GM18507 (cell line): ENCODE measurements at regions not wholly inside any gene's neighbourhood (a gene's known extent, or its start where the extent isn't known, plus 50 kb on each side); places are given as distances from the start of the nearest gene placed in this dataset.
"Not testable (repeated sequence)": the region's sequence is repeated elsewhere in the genome, so short reads cannot be mapped to it uniquely, and the experiment has no call there.

Experiments used
- DNase-seq: peaks from one replicate; pipeline ENCODE4 v3.0.0; 2011; ENCODE audit warnings: low read depth; ENCODE audit not compliant: insufficient read length; ENCODE audit errors: extremely low spot score
- FAIRE-seq: peaks from 2 replicates; lab custom pipeline; 2011; peaks lifted over from hg19 to GRCh38; lab: Jason Lieb, UNC

DNA sequence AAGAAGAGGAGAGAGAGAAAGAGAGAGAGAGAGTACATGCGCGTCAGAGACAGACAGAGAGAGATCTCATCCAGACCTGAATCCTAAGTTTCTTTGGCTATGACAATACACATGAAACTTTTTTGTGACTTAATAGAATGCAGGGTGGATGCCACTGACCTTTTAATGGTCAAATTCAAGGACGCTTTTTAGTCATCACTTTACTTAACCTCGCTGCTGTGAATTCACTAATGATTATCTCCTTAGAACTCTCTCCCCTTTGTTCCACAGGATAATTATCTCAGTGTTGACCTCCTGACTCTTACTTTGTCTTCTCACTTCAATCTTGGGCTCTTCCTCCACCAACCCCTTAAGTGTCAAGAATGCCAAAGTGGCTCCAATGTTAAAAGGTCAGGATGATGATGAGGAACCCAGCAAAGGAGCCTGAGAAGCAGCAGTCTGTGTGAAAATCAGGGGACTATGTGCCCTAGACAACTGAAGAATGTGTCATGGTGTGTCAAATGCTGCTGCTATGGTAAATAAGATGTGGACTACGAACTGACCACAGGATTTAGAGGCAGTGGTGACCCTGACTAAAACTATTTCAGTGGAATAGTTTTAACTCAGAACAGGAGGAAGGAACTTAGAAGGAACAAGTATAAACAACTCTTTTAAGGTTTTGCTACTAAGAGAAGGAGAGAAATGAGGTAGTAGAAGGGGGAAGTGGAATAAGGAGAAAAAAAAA lies 382.1 kb downstream of the ZEB2 start:
- no peak for DNase-seq
- FAIRE-seq, result no peak

DNA sequence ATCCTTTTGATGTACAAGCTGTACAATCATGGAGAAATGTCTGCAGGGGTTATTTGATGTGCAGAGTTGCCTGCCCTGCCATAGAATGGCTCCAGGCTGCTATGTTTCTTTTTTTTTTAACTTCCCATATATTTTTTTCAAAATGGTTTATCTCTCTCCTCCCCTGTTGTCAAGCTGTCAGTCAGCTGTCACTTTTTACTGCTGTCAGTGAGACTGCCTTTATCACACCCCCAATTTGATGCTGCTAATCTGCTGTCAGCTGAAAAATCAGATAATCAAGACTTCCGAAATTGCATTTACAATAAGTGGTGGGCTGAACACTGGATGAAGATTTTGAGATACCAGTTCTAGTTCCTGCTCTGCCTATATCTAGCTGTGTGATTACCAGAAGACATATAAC lies 382.6 kb downstream of the ZEB2 start:
- FAIRE-seq (no peak), DNase-seq (no peak)

DNA sequence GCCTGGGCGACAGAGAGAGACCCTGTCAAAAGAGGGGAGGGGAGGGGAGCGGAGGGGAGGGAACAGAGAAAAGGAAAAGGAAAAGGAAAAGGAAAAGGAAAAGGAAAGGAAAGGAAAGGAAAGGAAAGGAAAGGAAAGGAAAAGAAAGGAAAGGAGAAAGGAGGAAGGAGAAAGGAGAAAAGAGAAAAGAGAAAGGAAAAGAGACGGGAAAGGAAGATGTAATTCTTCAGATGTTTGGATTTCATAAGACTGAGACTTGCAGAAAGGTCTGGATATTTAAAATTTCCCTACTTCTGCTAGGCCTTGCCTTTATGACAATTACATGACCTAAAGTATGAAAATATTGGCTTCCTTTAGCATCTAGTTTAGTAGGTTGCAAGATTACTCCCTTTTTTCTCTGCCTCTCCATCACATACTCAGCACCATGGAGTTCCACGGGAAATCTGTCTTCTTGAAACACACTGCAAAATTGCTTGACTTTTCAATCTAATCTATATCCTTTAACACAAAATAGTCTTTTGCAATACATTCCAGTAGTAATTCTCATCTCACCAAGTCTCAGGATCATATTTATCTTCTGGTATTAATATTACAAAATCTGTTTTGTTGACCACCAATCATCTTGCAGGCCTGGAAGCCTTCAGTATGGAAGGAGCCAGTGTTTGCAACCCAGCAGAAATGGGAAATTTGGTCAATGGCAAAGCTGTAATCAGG lies 383.5 kb downstream of the ZEB2 start:
- FAIRE-seq (no peak), DNase-seq (no peak)

DNA sequence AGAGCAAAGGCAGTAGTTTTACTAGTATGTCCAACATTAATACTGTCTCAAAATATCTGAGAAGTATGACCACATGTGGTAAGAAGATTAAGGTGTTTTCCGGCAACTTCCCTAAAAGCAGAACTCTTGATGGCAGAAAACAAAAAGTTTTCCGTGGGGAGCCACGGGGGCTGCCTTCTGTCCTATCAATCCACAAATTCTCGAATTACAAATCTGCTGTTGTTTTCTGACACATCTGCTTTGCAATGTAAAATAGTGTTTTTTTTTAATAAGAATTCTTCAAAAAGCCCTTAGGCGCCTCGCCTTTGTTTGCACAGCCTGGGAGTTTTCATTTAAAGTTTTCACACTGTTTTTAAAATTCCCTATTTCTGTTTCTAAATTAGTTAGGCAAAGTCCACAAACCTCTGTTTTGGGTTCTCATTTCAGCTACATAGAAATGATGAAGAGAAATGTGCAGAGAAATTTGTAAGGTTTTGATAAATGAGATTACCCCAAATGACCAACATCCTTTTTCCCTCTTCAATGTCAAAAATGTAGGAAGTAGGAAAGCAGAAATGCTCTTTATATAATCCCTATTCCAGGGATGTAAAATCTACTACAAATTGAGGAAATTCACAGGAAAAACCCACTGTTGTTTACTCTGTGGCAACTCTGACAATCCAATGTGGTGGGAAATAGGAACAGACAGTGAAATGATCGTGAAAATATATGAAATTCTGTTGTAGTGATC lies 385.8 kb downstream of the ZEB2 start:
- DNase-seq (no peak), FAIRE-seq (no peak)

DNA sequence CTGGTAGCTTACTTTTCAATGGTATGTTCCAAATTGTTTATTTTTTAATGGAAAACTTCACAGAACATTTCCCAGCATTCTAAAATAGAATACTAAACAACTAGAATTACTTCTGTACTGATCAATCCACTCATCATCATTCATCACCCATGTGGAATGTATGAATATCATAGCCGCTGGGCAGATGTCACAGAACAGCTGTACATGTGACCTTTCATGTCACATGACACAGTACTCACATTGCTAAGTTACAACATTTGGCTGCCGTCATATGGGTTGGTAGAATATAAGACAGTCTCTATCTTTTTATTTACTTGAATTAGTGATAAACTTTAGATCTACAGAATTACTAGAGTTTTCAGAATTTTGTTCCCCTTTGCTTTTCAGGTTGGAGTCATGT lies 387.6 kb downstream of the ZEB2 start:
- no peak for FAIRE-seq
- no peak for DNase-seq

DNA sequence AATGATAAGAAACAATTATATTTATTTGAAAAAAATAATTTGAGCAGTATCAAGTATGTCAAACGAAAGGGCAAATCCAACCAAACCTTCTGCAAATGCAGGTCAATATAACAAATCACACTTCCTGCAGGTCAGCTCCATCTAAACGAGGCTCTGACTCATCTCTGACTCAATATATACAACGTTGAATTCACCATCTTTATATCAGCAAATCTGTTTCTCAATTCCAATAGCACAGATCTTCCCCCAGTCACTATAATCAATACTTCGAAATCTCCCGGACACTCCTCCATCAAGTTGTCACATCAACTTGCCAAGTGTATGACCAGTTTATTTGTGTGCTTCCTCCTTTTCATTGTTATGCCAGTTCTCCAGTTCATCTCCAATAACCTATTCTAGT lies 388.9 kb downstream of the ZEB2 start:
- DNase-seq (no peak), FAIRE-seq (no peak)

DNA sequence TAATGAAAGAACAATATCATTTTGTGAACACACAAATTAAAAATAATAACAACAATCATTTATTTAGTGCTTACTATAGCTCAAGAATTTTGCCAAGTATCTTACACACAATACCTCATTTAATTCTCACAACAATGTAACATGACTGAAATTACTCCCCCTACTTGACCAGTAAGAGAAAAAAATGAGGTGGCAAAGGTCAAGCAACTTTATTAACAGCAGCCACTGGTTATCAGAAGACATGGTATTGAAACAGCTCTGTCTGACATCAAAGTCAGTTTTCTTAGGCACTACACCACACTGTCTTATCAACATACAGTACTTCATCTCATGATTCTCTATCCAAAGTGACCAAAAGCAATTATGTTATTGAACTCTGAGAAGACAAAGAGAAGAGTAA lies 389.4 kb downstream of the ZEB2 start:
- no peak for FAIRE-seq
- DNase-seq, result no peak

DNA sequence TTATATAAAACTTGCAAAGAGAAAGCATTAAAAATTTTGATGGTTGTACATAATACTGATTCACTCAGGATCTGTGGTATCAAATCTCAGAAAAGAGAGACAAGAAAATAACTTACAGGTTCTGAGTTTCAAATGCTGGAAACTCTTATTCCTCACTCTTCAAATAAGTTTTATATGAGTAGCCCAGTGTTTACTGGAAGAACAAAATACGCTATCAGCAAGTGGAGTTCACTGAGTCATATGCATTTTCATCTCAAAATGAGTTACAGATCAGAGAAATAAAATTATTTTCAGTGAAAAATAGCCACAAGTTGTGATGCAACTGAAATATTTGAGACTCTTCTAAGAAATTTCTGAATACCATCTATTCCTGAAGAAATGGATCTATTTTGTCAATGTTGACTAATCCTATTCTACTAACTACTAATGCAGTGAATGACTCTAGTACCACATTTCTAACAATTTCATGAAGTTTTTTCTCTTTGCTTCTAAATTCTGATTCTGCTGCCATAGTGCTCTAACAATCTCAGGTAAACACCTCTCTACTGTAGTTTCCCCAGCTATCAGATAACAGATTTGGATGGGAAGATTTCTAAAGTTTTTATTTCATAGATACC lies 391.7 kb downstream of the ZEB2 start:
- DNase-seq (no peak), FAIRE-seq (peak; percentile 18)

DNA sequence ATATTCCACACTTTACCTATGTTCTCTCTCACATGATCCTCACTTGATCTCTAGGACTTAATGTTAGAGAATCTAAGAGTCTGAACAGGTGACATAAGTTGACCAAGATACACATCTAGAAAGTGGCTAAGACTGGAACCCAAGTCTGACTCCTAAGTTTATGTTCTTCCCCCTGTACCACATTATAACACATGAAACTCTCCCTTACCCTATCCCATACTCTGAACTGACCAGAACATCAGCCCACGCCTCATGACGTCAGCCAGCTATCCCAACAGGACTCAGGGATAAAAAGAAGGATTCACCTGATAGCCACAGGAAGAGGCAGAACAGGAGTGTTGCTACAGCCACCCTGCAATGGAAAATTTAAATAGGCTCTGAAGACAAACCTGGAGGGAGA lies 392.2 kb downstream of the ZEB2 start:
- DNase-seq (no peak), FAIRE-seq (no peak)

DNA sequence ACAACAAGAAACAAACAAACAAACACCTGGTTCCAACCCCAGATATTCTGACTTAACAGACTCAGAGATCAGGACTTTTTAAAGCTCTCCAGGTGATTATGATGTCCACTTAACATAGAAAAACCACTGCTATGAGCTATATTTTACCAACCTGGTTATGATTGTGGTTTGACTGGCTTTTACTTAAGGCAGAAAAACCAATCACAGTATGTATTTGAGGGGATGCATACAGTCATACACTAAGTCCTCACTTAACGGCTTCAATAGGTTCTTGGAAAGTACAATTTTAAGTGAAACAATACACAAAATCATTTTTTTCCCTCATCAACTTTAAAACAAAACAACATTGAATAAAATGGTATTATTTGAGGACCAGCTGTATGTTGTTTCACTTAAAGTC lies 393.6 kb downstream of the ZEB2 start:
- no peak for FAIRE-seq
- DNase-seq, result no peak

DNA sequence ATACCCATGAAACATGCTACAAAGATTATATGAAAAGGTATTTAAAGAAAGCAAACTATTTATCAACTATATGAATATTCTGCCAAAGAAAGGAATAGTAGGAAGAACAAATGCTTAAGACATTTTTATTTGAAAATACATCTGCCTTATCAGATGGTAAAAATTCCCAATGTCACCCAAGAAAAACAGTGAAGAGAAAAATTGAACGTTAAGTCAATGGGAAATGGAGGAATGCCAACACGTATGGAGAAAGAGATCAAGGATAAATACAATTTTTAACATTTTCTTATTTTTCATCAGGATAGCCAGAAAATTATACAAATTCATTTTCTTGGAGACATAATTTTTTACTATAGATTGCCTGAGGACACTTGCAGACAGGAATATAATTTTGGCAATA lies 394.2 kb downstream of the ZEB2 start:
- no peak for DNase-seq
- FAIRE-seq, result no peak

DNA sequence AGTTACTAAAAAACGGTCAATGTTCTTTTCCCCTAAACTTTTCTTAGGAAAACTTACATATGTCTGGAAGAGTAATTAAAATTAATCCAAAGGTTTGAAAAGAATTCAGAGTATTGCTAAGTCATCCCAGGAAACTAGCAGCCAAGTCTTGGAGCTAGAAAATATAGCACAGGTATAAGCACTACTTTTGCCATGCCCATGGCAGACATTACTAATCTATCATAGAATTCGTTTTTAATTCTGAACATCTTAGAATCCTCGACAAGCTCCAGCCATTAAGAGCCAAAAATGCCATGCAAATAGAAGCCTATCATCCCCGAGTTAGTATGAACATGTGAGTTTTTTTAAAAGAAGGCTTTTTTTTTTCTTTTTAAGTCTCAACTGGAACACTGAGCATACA lies 395.0 kb downstream of the ZEB2 start:
- FAIRE-seq, result no peak
- DNase-seq, result no peak

DNA sequence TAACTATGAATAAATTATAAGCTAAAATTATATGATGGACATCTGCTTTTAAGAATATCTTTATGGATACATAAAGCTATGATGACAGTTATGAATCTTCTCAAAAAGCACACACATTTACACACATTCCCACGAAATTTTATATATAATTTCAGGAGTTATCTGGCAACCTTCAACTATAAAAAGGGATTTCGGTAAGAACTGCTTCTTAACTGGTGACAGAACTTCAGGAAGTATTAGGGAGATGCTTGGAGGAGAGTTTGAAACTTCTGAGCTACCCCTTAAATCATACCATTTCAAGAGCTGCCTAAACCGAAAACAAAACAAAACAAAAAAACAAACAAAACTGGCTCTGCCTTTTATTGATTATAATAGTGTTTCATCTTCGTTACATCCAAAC lies 399.4 kb downstream of the ZEB2 start:
- no peak for FAIRE-seq
- no peak for DNase-seq

DNA sequence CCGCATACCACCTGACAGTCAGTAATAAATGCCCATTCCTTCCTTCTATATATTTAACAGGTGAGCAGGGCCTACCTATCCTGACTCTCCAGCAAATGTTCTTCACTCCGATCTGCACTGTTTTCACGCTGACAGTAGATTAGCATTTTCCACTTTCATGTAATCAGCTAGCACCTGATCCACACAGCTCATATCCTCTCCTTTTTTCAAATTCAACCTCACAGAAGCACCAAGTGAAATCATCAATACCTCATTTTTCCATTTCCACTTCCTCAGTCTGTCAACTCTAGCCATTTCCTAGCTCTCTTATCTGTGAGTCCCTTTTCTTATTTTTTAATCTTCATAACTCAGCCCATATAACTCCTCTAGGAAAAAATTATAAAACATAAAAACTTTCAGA lies 402.8 kb downstream of the ZEB2 start:
- DNase-seq (no peak), FAIRE-seq (no peak)

DNA sequence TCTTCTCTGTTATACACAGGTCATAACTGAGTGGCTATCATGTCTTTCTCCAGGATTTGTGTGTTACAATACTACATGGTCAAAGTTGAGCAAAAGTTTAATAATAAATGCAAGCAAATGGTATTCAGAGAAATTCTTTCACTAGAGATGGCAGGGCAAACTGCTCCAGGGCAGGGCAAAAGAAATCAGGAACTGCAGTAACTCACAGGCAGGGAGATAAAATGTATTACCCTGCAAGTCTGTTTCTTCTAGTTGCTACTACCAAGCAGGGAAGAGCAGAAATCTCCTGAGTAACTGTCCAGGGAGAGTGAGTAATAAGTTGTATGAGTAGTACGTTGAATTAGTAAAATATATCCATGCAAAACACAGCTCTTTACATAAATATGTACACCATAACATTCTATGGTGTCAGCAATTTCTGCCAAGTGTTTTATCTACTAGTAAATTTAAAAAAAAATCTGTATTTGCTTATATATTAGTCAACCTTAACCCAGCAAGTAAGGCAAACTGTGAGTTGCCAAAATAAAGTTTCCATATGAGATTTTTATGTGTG lies 404.1 kb downstream of the ZEB2 start:
- FAIRE-seq, result no peak
- DNase-seq, result no peak

DNA sequence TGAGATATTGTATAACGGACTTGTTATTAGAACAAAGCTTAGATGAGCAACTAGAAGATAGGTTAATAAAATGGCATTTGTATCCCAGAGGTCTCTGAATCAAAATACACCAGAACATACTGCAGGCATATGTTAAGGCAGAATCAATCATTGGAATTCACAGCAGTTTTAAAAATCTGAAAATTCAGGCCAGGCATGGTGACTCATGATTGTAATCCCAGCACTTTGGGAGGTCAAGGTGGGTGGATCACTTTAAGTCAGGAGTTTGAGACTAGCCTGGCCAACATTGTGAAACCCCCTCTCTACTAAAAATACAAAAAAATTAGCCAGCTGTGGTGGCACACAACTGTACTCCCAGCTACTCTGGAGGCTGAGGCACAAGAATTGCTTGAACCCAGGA lies 405.2 kb downstream of the ZEB2 start:
- no peak for DNase-seq
- no peak for FAIRE-seq

DNA sequence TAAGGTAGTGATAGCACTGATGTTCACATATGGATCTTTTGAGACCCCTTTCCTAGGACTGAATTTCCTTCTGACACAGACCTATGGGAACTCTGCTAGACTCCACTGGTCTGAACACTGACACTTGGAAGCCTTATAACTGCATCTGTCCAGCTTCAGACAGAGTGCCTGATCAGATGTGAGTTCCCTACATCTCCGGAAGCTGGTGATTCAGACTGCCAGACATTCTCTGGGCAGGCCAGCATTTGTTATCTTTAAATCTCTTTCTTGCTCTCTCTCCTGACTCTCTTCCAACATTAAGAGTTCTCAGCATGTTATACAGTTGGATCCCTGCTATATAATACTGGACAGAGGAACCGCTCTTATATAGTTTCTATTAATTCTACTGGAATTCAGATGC lies 408.5 kb downstream of the ZEB2 start:
- no peak for DNase-seq
- FAIRE-seq, result no peak

DNA sequence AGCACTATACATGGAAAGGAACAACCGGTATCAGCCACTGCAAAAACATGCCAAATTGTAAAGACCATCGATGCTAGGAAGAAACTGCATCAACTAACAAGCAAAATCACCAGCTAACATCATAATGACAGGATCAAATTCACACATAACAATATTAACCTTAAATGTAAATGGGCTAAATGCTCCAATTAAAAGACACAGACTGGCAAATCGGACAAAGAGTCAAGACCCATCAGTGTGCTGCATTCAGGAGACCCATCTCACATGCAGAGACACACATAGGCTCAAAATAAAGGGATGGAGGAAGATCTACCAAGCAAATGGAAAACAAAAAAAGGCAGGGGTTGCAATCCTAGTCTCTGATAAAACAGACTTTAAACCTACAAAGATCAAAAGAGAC lies 413.8 kb downstream of the ZEB2 start:
- not testable (repeated sequence) for FAIRE-seq

DNA sequence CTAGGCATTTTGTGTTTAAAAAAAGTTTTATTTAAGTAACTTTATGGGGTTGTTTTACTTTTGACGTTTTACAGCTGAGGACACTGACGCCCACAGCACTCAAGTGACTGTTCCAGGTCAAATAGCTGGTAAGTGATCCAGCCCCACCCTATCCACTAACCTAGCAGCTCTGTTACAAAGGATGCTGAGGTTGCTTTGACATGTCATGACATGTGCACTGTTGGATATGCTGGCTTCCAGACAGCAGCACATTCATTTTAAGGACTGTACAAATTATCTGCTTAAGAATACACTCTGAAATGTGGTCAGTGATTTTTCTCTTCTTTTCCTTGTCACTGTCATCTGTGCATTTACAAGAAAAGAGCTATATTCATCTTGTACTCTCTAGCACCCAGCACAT lies 417.5 kb downstream of the ZEB2 start:
- DNase-seq, result no peak
- FAIRE-seq, result no peak

More for the DNA sequence above, 413.8 kb downstream of the ZEB2 start:
- not testable (repeated sequence) for DNase-seq

DNA sequence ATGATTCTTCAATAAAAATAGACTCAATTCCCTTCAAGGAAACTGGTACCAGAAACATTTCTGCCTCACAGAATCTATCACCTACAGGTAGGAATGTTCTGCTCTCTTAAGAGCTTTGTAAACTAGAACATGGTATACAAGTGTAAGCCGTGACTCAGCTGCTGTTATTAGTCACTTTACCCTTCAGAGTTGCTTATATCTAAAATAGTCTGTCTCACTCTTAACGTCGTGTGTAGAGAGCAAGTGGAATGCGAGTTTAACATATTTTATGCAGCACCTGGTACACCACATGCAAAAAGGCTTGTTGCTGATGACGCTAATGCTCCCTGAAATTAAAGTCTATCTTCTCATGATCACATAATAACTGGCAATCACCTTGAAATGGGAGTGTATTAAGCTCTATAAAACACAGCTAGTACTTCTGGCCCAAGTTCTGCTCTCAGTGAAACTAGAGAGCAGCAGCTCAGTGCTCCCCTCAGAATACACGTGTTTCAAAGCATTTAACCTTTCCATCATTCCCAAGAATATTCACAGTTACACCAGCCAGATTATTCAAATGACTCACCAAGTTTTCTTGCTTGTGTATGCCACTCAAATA lies 420.0 kb downstream of the ZEB2 start:
- DNase-seq (no peak), FAIRE-seq (no peak)
